ENCODE measurements at regions not wholly inside any gene's neighbourhood (a gene's known extent, or its start where the extent isn't known, plus 50 kb on each side); places are given as distances from the start of the nearest gene placed in this dataset.

GRCh38 chr2:144693179-144693578 is 173.3 kb upstream of the ZEB2 start:
- no peak for DNase-seq (ENCODE audit: low read depth)
- TF ChIP-seq CTCF (IDR thresholded peaks at IDR 0.05; ENCODE audit: low read depth, low read length, missing control alignments): no peak
- H3K4me3 ChIP-seq (ENCODE audit: low read depth, low read length): no peak overlapping the region

GRCh38 chr2:144692661-144693060 is 172.7 kb upstream of the ZEB2 start:
- no peak overlapping the region for H3K4me3 ChIP-seq (ENCODE audit: low read depth, low read length)
- TF ChIP-seq CTCF (IDR thresholded peaks at IDR 0.05; ENCODE audit: low read depth, low read length, missing control alignments): no peak

GRCh38 chr2:144690771-144691170 is 170.9 kb upstream of the ZEB2 start:
- DNase-seq (ENCODE audit: low read depth): no peak
- H3K4me3 ChIP-seq (ENCODE audit: low read depth, low read length): no peak overlapping the region
- no peak for TF ChIP-seq CTCF (IDR thresholded peaks at IDR 0.05; ENCODE audit: low read depth, low read length, missing control alignments)

More at GRCh38 chr2:144692661-144693060, 172.7 kb upstream of the ZEB2 start:
- no peak for DNase-seq (ENCODE audit: low read depth)

- no peak overlapping the region for H3K4me3 ChIP-seq (ENCODE audit: low read depth, low read length)
- DNase-seq (ENCODE audit: low read depth): no peak
- TF ChIP-seq CTCF (IDR thresholded peaks at IDR 0.05; ENCODE audit: low read depth, low read length, missing control alignments): no peak
These were observed 166.7 kb upstream of the ZEB2 start for GRCh38 chr2:144686518-144687215.

- no peak for TF ChIP-seq CTCF (IDR thresholded peaks at IDR 0.05; ENCODE audit: low read depth, low read length, missing control alignments)
- no peak overlapping the region for H3K4me3 ChIP-seq (ENCODE audit: low read depth, low read length)
- no peak for DNase-seq (ENCODE audit: low read depth)
These were observed 164.0 kb upstream of the ZEB2 start for GRCh38 chr2:144683966-144684365.

- H3K4me3 ChIP-seq (ENCODE audit: low read depth, low read length): no peak overlapping the region
- no peak for DNase-seq (ENCODE audit: low read depth)
- TF ChIP-seq CTCF (IDR thresholded peaks at IDR 0.05; ENCODE audit: low read depth, low read length, missing control alignments): no peak
These were observed 163.3 kb upstream of the ZEB2 start for GRCh38 chr2:144683107-144683753.

GRCh38 chr2:144682248-144682647 is 162.3 kb upstream of the ZEB2 start:
- TF ChIP-seq CTCF (IDR thresholded peaks at IDR 0.05; ENCODE audit: low read depth, low read length, missing control alignments): no peak
- DNase-seq (ENCODE audit: low read depth): no peak
- no peak overlapping the region for H3K4me3 ChIP-seq (ENCODE audit: low read depth, low read length)

Measured in GM12864 (cell line).